ENCODE measurements at regions not wholly inside any gene's neighbourhood (a gene's known extent, or its start where the extent isn't known, plus 50 kb on each side); places are given as distances from the start of the nearest gene placed in this dataset.

- H3K36me3 Mint-ChIP-seq (ENCODE audit: low read depth), result no peaks in the 10 kb centered on the region
- TF ChIP-seq CTCF (IDR thresholded peaks at IDR 0.05), result no peak
- no peaks in the 10 kb centered on the region for H3K4me1 Mint-ChIP-seq
- H3K27ac Mint-ChIP-seq, result no peak overlapping the region
- POLR2A ChIA-PET, result no interaction called here
- H3K4me3 Mint-ChIP-seq, result no peak overlapping the region
- no peaks in the 10 kb centered on the region for H3K27me3 Mint-ChIP-seq
- peaks cover 13% of the 10 kb centered on the region for H3K9me3 Mint-ChIP-seq
- ATAC-seq (ENCODE audit: low read depth) (no peak), DNase-seq (no peak)
- CTCF ChIA-PET, result no interaction called here
- intact Hi-C loops (cut with micrococcal nuclease), result no loop called here
These were observed 374.6 kb upstream of the SLC7A11 start for GRCh38 chr4:138616775-138617174.

DNA sequence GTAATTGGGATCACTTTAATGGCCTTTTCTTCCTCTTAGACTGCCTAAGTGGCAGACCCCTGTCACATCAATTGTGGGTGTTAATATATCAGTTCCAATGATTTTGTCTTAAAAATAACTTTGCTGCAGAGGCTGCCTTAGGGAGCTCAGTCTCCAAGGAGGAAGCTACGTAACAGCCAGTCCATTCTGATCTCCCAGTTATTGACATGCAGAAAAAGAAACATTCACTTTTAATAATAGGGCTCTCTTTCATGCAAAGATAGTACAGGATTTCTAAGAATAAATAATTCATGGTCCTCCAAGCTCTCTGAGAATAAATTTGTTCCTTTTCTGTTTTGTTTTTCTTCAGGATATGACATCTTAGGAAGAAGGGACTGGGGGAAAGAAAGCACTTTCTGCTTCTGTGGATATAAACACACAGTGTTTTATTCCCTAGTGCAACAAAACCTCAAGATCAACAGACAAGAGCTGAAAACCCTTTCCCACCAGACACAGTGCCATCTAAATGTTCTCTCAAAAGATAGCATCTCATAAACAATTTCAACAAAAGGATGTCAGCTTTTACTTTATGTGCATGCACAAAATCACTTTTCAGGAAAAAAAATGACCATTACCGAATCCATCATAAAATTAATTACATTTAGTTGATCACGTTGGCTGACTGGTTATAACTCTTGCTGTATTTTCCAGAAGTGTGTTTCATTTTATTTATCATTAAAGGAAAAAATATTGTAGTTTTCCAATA lies 372.4 kb upstream of the SLC7A11 start:
- Mint-ChIP-seq H3K4me3 (no peak overlapping the region), H3K27me3 (no peaks in the 10 kb centered on the region), H3K36me3 (ENCODE audit: low read depth) (no peaks in the 10 kb centered on the region), H3K27ac (no peak overlapping the region), H3K9me3 (peaks cover 5% of the 10 kb centered on the region), H3K4me1 (no peaks in the 10 kb centered on the region)
- ChIA-PET CTCF (no interaction called here), POLR2A (no interaction called here)
- intact Hi-C loops (cut with micrococcal nuclease), result no loop called here
- no peak for TF ChIP-seq CTCF (IDR thresholded peaks at IDR 0.05)
- ATAC-seq (ENCODE audit: low read depth), result no peak
- no peak for DNase-seq

DNA sequence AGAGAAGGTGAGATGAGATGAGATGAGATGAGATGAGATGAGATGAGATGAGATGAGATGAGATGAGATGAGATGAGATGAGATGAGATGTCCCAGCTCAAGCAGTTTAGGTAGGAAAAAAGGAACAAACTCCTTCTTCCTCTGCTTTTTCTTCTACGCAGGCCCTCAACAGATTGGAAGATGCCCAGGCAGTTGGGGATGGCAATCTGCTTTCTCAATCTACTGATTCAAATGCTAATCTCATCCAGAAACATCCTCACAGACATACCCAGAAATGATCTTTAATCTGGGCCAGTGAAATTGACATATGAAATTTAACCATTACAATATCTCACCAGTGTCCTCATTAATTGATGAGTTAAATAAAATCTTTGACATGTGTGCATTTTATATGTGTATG lies 370.3 kb upstream of the SLC7A11 start:
- Mint-ChIP-seq H3K27me3 (no peaks in the 10 kb centered on the region), H3K9me3 (no peaks in the 10 kb centered on the region), H3K4me3 (no peak overlapping the region), H3K27ac (no peak overlapping the region), H3K4me1 (no peaks in the 10 kb centered on the region), H3K36me3 (ENCODE audit: low read depth) (no peaks in the 10 kb centered on the region)
- DNase-seq (no peak), ATAC-seq (ENCODE audit: low read depth) (no peak)
- intact Hi-C loops (cut with micrococcal nuclease), result no loop called here
- no peak for TF ChIP-seq CTCF (IDR thresholded peaks at IDR 0.05)
- ChIA-PET POLR2A (no interaction called here), CTCF (no interaction called here)

GRCh38 chr4:138611721-138612120 lies 369.6 kb upstream of the SLC7A11 start:
- TF ChIP-seq CTCF (IDR thresholded peaks at IDR 0.05), result no peak
- H3K27ac Mint-ChIP-seq, result no peak overlapping the region
- no peak overlapping the region for H3K4me3 Mint-ChIP-seq
- no peaks in the 10 kb centered on the region for H3K36me3 Mint-ChIP-seq (ENCODE audit: low read depth)
- DNase-seq, result no peak
- intact Hi-C loops (cut with micrococcal nuclease), result no loop called here
- H3K4me1 Mint-ChIP-seq, result no peaks in the 10 kb centered on the region
- POLR2A ChIA-PET, result no interaction called here
- no peaks in the 10 kb centered on the region for H3K9me3 Mint-ChIP-seq
- no peaks in the 10 kb centered on the region for H3K27me3 Mint-ChIP-seq
- ATAC-seq (ENCODE audit: low read depth), result no peak
- CTCF ChIA-PET, result no interaction called here

DNA sequence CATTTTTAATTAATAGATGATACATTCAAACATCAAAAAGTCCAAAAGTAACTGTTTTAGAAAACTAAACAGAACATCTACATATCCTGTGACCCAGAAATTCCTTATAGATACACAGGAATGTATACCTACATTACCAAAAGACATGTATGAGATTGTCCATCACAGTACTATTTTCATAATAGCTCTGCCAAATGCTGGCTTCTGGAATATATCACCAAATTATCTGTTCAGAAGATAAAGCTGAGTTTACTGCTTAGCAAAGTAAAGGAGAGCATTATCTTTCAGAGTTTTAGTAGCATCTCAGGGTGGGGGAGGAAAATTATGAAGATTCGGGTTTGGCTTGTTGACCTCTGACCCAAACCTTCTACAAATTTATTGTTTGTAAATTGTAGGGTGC lies 368.9 kb upstream of the SLC7A11 start:
- DNase-seq (no peak), ATAC-seq (ENCODE audit: low read depth) (no peak)
- ChIA-PET POLR2A (no interaction called here), CTCF (no interaction called here)
- no peak for TF ChIP-seq CTCF (IDR thresholded peaks at IDR 0.05)
- no peak overlapping the region for H3K27ac Mint-ChIP-seq
- H3K9me3 Mint-ChIP-seq, result no peaks in the 10 kb centered on the region
- no peaks in the 10 kb centered on the region for H3K27me3 Mint-ChIP-seq
- intact Hi-C loops (cut with micrococcal nuclease), result no loop called here
- no peaks in the 10 kb centered on the region for H3K36me3 Mint-ChIP-seq (ENCODE audit: low read depth)
- no peaks in the 10 kb centered on the region for H3K4me1 Mint-ChIP-seq
- no peak overlapping the region for H3K4me3 Mint-ChIP-seq

All from activated B cell treated with CpG ODN at 0.5 μM for 24 hours (primary cell).